HG03280 (cell line): ENCODE measurements at regions not wholly inside any gene's neighbourhood (a gene's known extent, or its start where the extent isn't known, plus 50 kb on each side); places are given as distances from the start of the nearest gene placed in this dataset.
"Not testable (repeated sequence)": the region's sequence is repeated elsewhere in the genome, so short reads cannot be mapped to it uniquely, and the experiment has no call there.

Experiments
- ATAC-seq: cut with Tn5 transposase; IDR thresholded peaks from one replicate; pipeline ENCODE4 v1.9.1; 2021; ENCODE audit warnings: mild to moderate bottlenecking, moderate library complexity; ENCODE audit not compliant: unreplicated experiment

DNA sequence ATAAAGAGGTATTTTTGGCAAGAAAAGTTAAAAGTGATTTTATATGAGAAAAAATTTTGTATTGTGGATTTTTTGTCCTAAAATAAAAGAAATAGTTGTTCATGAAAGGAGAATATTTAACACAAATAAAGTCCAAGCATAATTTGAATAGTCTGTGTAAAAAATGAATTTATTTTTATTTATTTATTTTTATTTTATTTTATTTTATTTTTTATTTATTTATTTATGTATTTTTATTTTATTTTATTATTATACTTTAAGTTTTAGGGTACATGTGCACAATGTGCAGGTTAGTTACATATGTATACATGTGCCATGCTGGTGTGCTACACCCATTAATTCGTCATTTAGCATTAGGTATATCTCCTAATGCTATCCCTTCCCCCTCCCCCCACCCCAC lies 948.9 kb upstream of the ADGRB3 start:
- not testable (repeated sequence) for ATAC-seq

DNA sequence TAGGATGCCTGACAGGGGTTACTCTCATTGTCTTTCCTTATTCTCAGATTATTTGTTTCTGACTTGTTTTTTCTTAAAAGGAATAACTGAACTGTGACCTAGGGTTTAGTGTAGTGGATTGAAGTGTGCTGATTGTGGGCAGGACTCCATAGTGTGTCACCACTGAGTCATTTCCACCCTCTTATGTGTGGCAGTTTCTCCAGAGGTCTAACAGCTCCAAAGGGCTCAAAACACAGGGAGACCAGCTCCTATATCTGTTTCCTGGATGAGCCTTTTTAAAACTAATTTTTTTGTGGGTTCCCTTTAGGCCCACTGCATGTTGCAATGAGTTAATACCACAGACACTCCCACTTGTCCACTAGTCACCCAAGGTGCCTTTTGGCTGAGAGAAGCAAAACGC lies 951.1 kb upstream of the ADGRB3 start:
- no peak for ATAC-seq

DNA sequence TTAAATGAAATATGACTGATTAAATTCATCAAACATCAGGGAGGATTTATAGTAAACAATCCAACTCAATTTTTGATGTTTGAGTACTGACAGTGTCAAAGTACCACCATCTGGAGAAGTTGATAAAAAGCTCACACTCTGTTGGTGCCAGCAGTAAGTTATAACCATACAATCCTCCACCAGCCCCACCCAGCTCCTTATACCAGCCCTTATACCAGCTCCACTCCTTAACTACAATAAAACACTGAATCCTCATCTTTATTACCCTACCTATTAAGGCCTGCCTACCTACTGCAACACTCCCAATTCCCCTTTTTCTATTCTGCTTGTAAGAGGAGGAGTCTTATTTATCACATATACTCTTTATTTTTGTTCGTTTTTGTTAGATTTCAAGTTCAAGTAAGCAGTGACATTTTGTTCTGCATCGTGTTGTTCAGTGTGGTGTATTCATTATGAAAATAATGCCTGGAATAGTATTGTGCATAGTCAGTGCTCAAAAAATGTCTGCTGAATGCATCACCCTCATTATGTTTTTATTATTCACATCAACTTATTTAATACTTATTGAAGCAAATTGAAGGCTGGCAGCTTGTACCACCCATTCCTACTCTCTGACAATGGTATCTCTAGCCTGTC lies 954.7 kb upstream of the ADGRB3 start:
- no peak for ATAC-seq

DNA sequence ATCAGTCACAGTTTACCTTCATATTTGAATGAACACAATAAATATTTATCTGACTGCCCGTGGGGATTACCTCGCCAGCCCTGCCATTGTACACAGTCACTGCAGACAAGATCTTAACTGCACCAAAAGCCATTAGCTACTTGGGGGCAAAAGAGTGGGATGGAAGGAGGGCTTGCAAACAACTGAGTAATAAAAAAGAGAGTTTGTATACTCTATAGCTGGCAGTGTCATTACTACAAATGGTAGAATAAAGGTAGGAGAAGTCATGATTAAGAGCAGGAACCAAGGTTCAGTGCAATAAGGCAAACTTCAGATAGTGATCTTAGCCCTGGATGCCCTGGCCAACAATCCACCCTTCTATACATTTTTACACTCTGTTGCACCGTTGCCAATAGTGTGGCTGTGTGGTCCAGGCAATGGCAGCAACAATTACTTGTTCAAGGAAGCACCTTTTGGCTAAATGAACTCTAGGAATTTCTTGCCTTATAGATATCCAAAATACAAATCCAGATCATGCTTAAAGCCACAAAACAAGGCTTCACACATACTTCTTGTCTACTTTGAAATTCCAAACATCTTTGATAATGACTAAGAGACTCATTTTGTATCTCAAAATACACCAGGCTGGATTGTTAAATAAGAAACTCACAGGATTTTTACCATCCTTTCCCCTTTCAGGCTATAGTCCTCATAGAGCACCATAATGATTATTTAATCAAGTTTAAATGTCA lies 955.4 kb upstream of the ADGRB3 start:
- no peak for ATAC-seq

DNA sequence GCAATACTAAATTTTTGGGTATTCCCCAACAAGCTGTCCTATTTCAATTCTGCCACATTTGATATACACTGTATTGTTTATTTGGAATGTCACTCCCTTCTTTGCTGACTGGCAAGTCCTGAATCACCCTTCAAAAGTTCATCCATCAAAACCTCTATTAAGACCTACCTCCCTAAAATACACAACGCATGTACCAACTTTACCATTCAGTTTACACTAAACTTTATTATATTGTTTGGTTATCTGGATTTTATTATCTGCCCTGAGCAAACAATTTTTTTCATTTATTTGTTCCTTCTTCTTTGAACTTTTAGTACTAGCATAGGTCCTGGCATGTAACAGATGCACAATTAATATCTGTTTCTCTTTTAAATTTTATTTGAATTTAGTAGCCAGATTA lies 958.2 kb upstream of the ADGRB3 start:
- ATAC-seq: no peak

DNA sequence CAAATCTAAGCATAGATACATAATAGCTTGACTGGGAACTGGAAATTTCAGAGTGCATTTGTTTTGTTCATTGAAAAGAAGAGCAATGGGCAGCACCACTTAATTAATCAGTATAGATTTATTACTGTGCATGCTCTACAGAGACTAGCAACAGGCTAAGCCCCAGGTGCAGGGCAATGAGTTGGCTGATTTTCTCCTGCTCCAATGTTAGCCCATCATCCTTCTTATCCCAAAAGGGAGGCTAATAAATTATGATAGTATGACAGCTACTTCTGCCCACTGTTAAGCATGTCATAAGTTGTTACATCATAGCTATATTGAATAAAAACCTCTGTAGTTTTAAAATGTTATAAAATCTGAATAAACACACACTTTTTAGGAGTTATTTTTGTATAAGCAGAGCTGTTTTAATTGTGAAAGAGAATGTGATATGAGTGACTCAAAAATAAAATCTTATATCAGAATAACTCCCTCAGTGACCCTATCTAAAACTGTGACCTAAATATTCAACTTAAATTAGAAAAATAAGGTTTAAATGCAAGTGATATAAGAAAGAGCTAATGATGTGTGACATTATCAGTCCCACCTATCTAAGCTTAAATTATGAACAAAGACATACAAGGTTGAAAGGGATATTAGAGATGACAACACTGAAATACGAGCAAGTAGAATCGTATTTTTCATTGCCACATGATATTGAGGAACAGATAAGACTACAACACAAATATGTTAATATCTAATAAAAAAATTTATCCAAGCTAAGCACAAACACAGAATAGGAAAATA lies 967.3 kb upstream of the ADGRB3 start:
- ATAC-seq: no peak

DNA sequence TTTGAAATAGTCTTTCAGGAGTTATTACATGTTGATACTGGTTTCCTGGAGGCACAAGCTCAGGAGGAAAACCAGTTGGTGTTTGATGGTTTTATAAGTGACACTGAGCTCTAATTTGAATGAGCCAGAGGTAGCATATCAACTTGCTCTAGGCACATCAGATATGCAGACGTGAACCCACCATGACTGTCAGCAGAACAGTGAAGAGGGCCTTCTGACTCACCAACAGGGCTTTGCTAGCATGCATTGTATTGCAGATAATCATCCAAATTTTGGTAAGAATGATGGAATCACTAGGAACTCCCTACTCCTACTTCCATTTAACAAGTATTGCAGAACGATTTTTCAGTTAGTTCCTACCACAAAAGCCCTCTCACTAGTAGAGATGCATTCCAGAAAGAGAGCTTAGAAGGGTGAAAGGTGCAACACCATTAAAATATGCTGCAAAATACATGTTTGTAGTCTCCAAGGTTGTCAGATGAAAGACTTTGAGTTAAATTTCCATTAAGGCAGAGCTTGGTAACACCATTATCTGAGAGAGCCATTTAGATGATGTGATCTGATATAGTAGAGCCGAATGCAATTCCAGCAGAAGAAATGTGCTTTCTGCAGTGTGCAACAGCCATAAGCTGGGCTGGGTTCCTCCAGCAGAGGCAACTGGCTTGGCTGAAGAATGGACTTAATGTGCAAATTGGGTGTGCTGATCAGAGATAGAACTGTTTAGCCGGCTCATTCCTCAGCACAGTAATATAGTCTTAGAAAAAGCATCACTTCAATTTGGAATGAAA lies 968.7 kb upstream of the ADGRB3 start:
- ATAC-seq: no peak

DNA sequence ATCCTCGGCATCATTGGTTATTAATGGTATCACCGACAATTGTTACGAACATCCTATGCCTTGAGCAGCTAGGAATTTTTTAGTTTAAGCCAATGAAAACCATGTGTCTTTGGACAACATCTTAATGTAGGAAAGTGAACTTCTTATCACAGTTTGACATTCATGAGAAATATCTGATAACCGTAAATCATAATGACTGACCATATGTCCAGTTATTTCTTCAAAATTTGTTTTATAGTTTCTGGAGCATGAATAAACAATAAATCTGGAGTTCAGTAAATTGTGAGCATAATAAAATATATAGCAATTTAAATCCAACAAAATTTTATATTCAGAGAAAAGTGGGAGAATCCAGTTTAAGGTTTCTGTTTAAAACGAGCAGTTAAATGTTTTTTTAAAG lies 970.1 kb upstream of the ADGRB3 start:
- no peak for ATAC-seq

DNA sequence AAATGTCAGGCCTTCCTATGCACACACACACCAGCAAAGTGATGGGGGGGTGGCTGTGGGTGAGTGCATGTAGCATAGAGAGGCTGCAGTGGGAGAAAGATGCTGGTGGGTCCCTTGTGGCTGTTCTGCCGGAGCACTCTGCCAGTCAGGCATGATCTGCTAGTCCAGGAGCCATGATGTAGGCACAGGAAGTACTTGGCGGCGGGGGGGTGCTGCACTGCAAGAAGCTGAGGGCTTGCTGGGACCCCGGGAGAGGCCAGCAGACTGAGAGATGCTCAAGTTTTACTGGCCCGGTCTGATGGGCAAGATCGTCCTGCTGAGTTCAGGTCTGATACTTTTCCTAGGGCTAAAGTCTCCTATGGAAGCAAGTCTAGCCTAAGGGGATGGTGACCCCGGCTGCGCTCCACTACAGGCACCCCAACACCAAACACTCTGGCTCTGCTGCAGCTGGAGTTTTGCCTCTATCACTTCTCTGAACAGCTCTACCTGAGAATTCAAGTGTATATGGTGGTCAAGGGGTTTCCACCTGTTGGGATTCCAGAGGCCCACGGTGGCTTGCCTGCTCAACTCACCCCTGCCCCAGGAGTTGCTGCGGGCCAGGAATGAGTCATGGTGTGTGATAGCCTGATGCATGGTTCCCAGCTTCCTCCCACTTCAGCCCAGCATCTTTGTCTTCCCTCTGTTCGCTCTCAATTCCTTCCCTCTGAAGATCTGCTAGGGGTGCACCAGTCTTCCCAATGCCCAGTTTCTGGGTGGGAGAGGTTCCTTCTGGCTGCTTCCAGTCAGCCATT lies 971.8 kb upstream of the ADGRB3 start:
- ATAC-seq: no peak

DNA sequence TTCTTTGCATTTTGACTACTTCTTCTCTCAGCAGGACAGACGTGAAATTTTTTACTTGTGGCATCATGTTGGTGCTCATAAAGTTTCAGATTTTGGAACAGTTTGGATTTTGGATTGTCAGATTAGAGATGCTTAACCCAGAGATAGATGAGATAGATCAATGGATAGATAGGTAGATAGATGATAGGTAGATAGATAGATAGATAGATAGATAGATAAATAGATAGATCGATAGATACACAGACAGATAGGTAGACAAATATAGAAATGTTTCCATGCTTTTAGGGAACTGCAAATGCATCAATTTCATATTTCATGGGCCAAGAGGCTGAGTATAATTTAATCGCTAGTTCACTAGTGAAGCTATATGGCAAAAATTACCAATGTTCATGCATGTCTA lies 981.5 kb upstream of the ADGRB3 start:
- ATAC-seq: no peak

DNA sequence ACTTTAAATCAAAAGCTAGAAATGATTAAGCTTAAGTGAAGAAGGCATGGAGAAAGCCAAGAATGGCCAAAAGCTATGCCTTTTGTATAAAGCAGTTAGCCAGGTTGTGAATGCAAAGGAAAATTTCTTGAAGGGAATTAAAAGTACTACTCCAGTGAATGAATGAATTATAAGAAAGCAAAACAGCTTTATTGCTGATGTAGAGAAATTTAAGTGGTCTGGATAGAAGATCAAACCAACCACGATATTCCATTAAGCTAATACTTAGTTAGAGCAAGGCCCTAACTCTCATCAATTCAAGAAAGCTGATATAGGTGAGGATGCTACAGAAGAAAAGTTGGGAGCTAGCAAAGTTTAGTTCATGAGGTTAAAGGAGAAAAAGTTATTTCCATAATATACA lies 988.5 kb upstream of the ADGRB3 start:
- no peak for ATAC-seq

DNA sequence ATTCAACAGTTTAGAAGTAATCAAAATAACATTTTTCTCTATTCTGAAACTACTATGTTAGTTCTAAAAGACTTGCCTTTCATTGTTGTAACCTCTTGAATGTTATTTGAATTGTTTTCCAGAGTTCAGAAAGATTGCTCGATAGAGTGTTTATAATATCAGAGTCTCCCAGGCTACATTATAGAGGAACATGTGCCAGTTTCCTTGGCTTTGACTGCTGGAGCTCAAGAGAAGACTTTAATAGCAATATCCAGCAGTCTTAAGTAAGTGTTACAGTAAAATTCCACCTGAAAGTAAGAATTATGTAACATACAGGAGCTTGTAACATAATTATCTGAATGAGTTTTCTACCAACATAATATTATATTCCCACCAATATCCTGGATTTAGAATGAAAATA lies 991.8 kb upstream of the ADGRB3 start:
- no peak for ATAC-seq

DNA sequence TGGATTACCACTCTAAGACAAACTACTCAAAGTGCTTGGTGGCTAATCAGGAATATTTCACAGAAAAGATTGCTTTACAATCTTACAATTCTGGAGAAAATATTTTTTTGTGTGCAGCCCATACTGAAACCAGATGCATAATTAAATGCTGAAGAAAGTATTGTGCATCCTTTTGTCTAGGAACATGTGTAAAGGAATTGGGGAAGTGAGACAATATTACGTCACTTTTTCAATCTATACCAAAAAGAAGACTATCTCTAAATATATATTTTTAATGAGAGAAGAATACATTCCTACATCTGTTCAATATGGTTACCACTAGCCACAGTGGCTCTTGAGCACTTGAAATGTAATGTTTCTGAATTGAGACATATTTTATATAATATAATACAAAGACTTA lies 992.5 kb upstream of the ADGRB3 start:
- ATAC-seq: no peak

DNA sequence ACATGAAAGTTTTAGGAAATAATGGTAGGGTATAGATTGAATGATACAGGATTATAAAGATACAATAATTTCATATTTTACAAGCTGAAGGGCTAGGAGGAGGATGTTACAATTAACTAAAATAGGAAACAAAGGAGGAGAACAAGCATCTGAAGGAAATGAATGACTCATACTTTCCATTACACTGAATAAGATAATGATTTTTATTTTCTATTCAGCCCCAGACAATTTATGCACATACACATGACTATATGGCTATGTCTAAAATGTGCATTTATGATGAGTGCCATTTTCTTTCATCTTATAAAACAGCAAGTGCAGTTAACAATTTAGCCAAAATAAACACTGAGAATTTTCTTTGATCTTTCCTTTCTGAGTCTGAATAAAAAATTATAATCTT lies 994.6 kb upstream of the ADGRB3 start:
- no peak for ATAC-seq

DNA sequence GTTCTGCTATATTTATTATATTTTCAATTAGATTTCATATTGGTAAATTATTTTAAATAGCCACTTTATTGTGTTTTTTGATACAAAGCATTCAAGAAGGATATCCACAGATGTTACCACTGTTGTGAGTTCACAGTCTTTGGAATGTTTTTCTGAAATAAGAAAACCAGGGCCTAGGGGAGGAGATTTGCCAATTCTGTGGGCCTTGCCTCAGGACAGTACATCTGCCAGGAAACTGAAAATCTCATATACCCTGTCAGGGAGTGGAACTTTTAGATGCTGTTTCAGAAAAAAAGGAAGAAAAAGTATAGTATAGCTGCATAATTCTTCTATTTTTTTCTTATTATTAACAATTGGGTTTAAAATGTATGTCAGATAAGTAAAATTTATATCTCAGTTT lies 995.9 kb upstream of the ADGRB3 start:
- ATAC-seq: no peak

DNA sequence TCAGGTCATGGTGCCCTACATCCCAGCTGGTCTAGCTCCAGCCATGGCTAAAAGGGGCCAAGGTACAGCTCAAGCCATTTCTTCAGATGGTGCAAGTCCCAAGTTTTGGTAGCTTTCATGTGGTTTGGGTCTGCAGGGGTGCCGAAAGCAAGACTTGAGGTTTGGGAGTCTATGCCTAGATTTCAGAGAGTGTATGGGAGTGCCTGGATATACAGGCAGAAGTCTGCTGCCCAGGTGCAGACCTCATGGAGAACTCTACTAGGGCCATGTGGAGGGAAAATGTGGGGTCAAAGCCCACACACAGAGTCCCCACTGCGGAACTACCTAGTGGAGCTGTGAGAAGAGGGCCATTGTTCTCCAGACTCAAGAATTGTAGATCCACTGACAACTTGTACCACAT lies 1000.9 kb upstream of the ADGRB3 start:
- ATAC-seq: no peak

DNA sequence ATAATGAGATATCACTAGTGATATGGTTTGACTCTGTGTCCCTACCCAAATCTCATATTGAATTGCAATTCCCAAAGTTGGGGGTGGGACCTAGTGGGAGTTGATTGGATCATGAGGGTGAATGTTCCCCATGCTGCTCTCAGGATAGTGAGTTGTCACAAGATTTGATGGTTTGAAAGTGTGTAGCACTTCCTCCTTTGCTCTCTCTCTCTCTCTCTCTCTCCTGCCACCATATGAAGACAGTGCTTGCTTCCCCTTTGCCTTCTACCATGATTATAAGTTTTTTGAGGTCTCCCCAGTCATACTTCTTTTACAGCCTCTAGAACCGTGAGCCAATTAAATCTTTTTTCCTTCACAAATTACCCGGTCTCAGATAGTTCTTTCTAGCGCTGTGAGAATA lies 1002.0 kb upstream of the ADGRB3 start:
- ATAC-seq: no peak

DNA sequence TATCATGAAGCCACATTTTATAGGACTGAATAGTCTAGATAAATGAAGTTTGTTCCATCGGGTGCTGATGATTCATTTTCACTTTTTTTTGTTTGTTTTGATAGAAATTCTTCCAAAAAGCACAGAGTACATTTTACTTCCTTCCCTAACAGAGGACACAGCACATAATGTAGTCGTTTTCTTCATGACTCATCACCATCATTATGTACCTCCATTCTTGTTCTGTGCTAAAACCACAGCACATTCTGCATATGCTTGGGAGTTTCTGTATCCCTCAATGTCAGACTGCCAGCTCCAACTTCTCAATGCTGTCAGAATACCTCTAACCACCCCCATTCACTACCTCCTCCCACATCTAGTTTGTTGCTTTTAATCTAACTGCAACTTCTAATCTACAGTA lies 1004.9 kb upstream of the ADGRB3 start:
- ATAC-seq: no peak

DNA sequence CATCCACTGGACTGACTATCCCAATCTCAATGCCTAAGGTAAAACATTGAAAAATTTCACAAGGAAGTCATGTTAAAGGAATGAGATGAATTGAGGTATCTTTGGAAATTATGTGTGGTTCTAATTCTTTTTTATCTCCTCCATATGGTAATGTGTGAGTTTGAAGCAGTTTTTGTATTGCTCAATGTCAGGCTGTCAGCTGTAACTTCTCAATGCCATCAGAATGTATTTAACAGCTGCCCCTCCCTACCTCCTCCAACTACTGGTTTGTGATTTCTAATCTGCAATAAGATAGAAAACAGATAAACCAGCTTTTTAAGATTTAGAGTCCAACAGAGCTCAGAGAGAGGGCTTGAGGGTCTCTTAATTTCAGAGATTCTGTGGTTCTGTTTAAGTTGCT lies 1005.8 kb upstream of the ADGRB3 start:
- no peak for ATAC-seq

DNA sequence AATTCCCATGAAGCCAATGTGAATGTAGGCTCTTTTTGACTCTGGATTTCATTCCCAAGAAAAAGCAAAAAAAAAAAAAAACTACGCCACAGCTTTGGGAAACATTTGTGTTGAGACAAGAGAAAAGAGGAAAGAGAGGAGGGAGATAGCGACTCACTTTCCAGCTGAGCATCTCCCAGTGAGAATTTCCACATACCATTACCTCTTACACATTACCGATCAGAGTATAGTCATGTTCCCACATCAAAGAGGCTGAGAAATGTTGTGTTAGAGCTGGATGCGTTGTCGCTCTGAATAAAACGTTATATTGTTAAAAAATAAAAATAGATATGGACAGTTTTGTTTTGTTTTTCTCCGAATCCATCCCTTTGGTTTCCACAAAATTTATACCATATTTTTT lies 1019.3 kb upstream of the ADGRB3 start:
- ATAC-seq: no peak
